Body of pancreas (tissue), 4 donors: ENCODE measurements at regions not wholly inside any gene's neighbourhood (a gene's known extent, or its start where the extent isn't known, plus 50 kb on each side); places are given as distances from the start of the nearest gene placed in this dataset.
A peak's percentile ranks its signal among the peaks of the same experiment; 100 is the strongest.

ENCODE experiments used
- ATAC-seq: fragments of 150-250 bp; one replicate; pipeline ENCODE4 v1.9.1; 2016
- DNase-seq, 4 donors: peaks; one replicate each; pipeline ENCODE4 v3.0.0-alpha.2; 2019
- H3K27ac ChIP-seq, 4 donors: fragments of 200-600 bp; sonication (generic); 1 replicate in 3 of 4; 2 replicates in 1 of 4; pipeline versions ENCODE4 v1.5.1 to v1.6.1; 2016 to 2019; ENCODE audit warnings: mild to moderate bottlenecking in 1 of 4, mixed read lengths in 1 of 4, moderate library complexity in 1 of 4
- H3K27me3 ChIP-seq, 2 donors: fragments of 200-600 bp; sonication (generic); one replicate each; pipeline ENCODE4 v1.6.0; 2016; ENCODE audit warnings: mild to moderate bottlenecking in 1 of 2
- H3K36me3 ChIP-seq, 2 donors: fragments of 200-600 bp; sonication (generic); replicated peaks in 1 of 2; 2 replicates each; pipeline ENCODE4 v1.5.1; 2016; ENCODE audit warnings: low read depth in 2 of 2; ENCODE audit not compliant: insufficient read depth in 1 of 2
- H3K4me1 ChIP-seq: fragments of 200-600 bp; sonication (generic); one replicate; pipeline ENCODE4 v1.6.0; 2016
- H3K4me3 ChIP-seq, 2 donors: fragments of 200-600 bp; sonication (generic); 1 replicate in 1 of 2; 2 replicates in 1 of 2; pipeline ENCODE4 v1.5.1; 2016 to 2019
- H3K9me3 ChIP-seq, 3 donors: fragments of 200-600 bp; sonication (generic); 1 replicate in 2 of 3; 2 replicates in 1 of 3; pipeline ENCODE4 v1.5.1; 2016
- CTCF ChIP-seq, 7 experiments: fragments of 450-650 bp in 4 of 7; fragments of 200-600 bp in 3 of 7; sonication (generic) in 3 of 7; IDR thresholded peaks; one replicate each; pipeline ENCODE4 v1.5.1; 2016 to 2019; ENCODE audit warnings: antibody characterized with exemption in 7 of 7
- POLR2A ChIP-seq, 3 donors: fragments of 450-650 bp; IDR thresholded peaks; one replicate each; pipeline ENCODE4 v1.6.1; 2016; ENCODE audit warnings: antibody characterized with exemption in 3 of 3, mild to moderate bottlenecking in 2 of 3
- WGBS, 2 donors: methylation state at CpG; one replicate each; pipeline ENCODE4 v1.1.5; 2017; 5-methylcytosine and 5-hydroxymethylcytosine counted together
- intact Hi-C: fragments of 100-400 bp; cut with DNase I; formaldehyde crosslinking; loops from one replicate; pipeline ENCODE4 v1.15.1; 2023

DNA sequence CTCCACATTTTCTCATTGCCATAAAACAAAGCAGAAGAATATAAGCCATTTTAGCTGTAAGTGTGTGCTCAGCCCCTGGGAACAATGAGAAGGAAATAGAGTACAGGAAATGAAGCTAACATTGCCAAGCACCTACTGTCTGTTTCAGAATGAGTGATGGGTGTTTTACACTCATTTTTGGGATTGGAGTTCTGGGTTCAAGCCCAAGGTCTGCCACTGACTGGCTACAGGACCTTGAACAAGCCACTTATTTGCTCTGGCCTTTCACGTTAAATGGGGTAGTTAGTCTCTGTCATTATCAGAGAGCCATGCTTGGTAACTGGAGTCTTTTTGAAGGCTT is 80.7 kb upstream of the KAZN start:
- intact Hi-C loops = no loop called here
- ATAC-seq = no peak
- H3K4me1 ChIP-seq = no peaks in the 10 kb centered on the region
- no peaks in the 10 kb centered on the region for H3K9me3 ChIP-seq
- DNase-seq = no peak
- TF ChIP-seq CTCF (IDR thresholded peaks at IDR 0.05) (no peak), POLR2A (IDR thresholded peaks at IDR 0.05) (no peak)
- H3K27ac ChIP-seq = no peak overlapping the region
- no peaks in the 10 kb centered on the region for H3K36me3 ChIP-seq
- no peaks in the 10 kb centered on the region for H3K27me3 ChIP-seq
- WGBS, 2 donors = 24 to 40% methylated on average over 1 of the region's 1 CpG
- no peak overlapping the region for H3K4me3 ChIP-seq

- Histone ChIP-seq H3K27me3 (no peaks in the 10 kb centered on the region), H3K4me1 (no peaks in the 10 kb centered on the region), H3K4me3 (no peak overlapping the region), H3K27ac (no peak overlapping the region), H3K9me3 (no peaks in the 10 kb centered on the region), H3K36me3 (no peaks in the 10 kb centered on the region)
- 57 to 61% methylated on average over 5 of the region's 5 CpGs for WGBS, 2 donors
- intact Hi-C loops = no loop called here
- TF ChIP-seq POLR2A (IDR thresholded peaks at IDR 0.05) = no peak
- no peak for TF ChIP-seq CTCF (IDR thresholded peaks at IDR 0.05)
- ATAC-seq (no peak), DNase-seq (no peak)
Observed at GRCh38 chr1:14519976-14520375, 78.5 kb upstream of the KAZN start.

- Histone ChIP-seq H3K36me3 (no peaks in the 10 kb centered on the region), H3K27me3 (no peaks in the 10 kb centered on the region), H3K27ac (no peak overlapping the region), H3K9me3 (no peaks in the 10 kb centered on the region), H3K4me1 (no peaks in the 10 kb centered on the region), H3K4me3 (no peak overlapping the region)
- ATAC-seq (no peak), DNase-seq (no peak)
- intact Hi-C loops = no loop called here
- WGBS, 2 donors = 70 to 77% methylated on average over 4 of the region's 4 CpGs
- no peak for TF ChIP-seq POLR2A (IDR thresholded peaks at IDR 0.05)
- no peak for TF ChIP-seq CTCF (IDR thresholded peaks at IDR 0.05)
Observed at GRCh38 chr1:14520514-14521163, 77.8 kb upstream of the KAZN start.

DNA sequence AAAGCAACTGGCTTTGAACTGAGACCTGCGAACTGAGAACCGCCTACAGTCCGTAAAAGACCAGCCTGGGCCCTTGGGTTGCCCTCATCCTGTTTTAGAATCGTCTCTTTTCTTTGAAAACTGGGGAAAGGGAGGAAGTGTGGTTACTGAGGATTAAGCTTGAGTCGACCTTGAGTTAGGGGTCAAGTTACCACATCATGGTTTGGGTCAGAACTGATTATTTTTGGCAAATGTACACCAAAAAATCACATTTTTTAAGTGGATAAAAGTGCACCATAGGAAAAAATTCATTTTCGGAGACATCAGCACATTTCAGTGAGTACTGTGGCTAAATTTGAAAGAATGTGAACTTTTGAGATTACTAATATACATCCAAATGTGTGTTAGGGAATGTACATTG is 76.9 kb upstream of the KAZN start:
- H3K4me1 ChIP-seq = no peaks in the 10 kb centered on the region
- intact Hi-C loops = no loop called here
- WGBS, 2 donors = 68 to 72% methylated on average over 6 of the region's 6 CpGs
- H3K9me3 ChIP-seq = no peaks in the 10 kb centered on the region
- ATAC-seq (peak; percentile 16), DNase-seq (no peak)
- H3K27me3 ChIP-seq = no peaks in the 10 kb centered on the region
- no peak overlapping the region for H3K4me3 ChIP-seq
- no peak overlapping the region for H3K27ac ChIP-seq
- no peaks in the 10 kb centered on the region for H3K36me3 ChIP-seq
- TF ChIP-seq POLR2A (IDR thresholded peaks at IDR 0.05) (no peak), CTCF (IDR thresholded peaks at IDR 0.05) (no peak)
